ENCODE measurements at regions not wholly inside any gene's neighbourhood (a gene's known extent, or its start where the extent isn't known, plus 50 kb on each side); places are given as distances from the start of the nearest gene placed in this dataset.

GRCh38 chr21:35512346-35512745, 463.2 kb upstream of the RUNX1 start:
- no peaks in the 10 kb centered on the region for H3K36me3 Mint-ChIP-seq (ENCODE audit: low read depth, unreplicated experiment)
- H3K9me3 Mint-ChIP-seq (ENCODE audit: unreplicated experiment): no peaks in the 10 kb centered on the region
- H3K4me1 Mint-ChIP-seq (ENCODE audit: unreplicated experiment): peaks cover 7% of the 10 kb centered on the region
- no peak for DNase-seq (ENCODE audit: low spot score)
- H3K4me3 Mint-ChIP-seq (ENCODE audit: unreplicated experiment): no peak overlapping the region
- TF ChIP-seq CTCF (IDR thresholded peaks at IDR 0.05; ENCODE audit: unreplicated experiment): no peak
- H3K27me3 Mint-ChIP-seq (ENCODE audit: unreplicated experiment): no peaks in the 10 kb centered on the region
- H3K27ac Mint-ChIP-seq (ENCODE audit: unreplicated experiment): no peak overlapping the region

- Mint-ChIP-seq H3K27ac (ENCODE audit: unreplicated experiment) (no peak overlapping the region), H3K4me1 (ENCODE audit: unreplicated experiment) (peaks cover 13% of the 10 kb centered on the region), H3K36me3 (ENCODE audit: low read depth, unreplicated experiment) (no peaks in the 10 kb centered on the region), H3K9me3 (ENCODE audit: unreplicated experiment) (no peaks in the 10 kb centered on the region), H3K27me3 (ENCODE audit: unreplicated experiment) (no peaks in the 10 kb centered on the region), H3K4me3 (ENCODE audit: unreplicated experiment) (no peak overlapping the region)
- TF ChIP-seq CTCF (IDR thresholded peaks at IDR 0.05; ENCODE audit: unreplicated experiment): no peak
- no peak for DNase-seq (ENCODE audit: low spot score)
These were observed 462.6 kb upstream of the RUNX1 start for GRCh38 chr21:35511696-35512162.

GRCh38 chr21:35510957-35511695, 462.0 kb upstream of the RUNX1 start:
- no peak for DNase-seq (ENCODE audit: low spot score)
- Mint-ChIP-seq H3K9me3 (ENCODE audit: unreplicated experiment) (no peaks in the 10 kb centered on the region), H3K36me3 (ENCODE audit: low read depth, unreplicated experiment) (no peaks in the 10 kb centered on the region), H3K27ac (ENCODE audit: unreplicated experiment) (no peak overlapping the region), H3K4me1 (ENCODE audit: unreplicated experiment) (peaks cover 17% of the 10 kb centered on the region), H3K4me3 (ENCODE audit: unreplicated experiment) (no peak overlapping the region), H3K27me3 (ENCODE audit: unreplicated experiment) (no peaks in the 10 kb centered on the region)
- no peak for TF ChIP-seq CTCF (IDR thresholded peaks at IDR 0.05; ENCODE audit: unreplicated experiment)

- no peak for TF ChIP-seq CTCF (IDR thresholded peaks at IDR 0.05; ENCODE audit: unreplicated experiment)
- peaks cover 17% of the 10 kb centered on the region for H3K4me1 Mint-ChIP-seq (ENCODE audit: unreplicated experiment)
- no peak for DNase-seq (ENCODE audit: low spot score)
- H3K4me3 Mint-ChIP-seq (ENCODE audit: unreplicated experiment): no peak overlapping the region
- H3K9me3 Mint-ChIP-seq (ENCODE audit: unreplicated experiment): no peaks in the 10 kb centered on the region
- H3K36me3 Mint-ChIP-seq (ENCODE audit: low read depth, unreplicated experiment): no peaks in the 10 kb centered on the region
- no peak overlapping the region for H3K27ac Mint-ChIP-seq (ENCODE audit: unreplicated experiment)
- H3K27me3 Mint-ChIP-seq (ENCODE audit: unreplicated experiment): no peaks in the 10 kb centered on the region
These were observed 461.2 kb upstream of the RUNX1 start for GRCh38 chr21:35510294-35510693.

GRCh38 chr21:35509001-35509704, 460.1 kb upstream of the RUNX1 start:
- H3K27ac Mint-ChIP-seq (ENCODE audit: unreplicated experiment): no peak overlapping the region
- H3K4me1 Mint-ChIP-seq (ENCODE audit: unreplicated experiment): peaks cover 21% of the 10 kb centered on the region

More at GRCh38 chr21:35509001-35509704, 460.1 kb upstream of the RUNX1 start:
- DNase-seq (ENCODE audit: low spot score): no peak
- TF ChIP-seq CTCF (IDR thresholded peaks at IDR 0.05; ENCODE audit: unreplicated experiment): no peak
- Mint-ChIP-seq H3K27me3 (ENCODE audit: unreplicated experiment) (no peaks in the 10 kb centered on the region), H3K9me3 (ENCODE audit: unreplicated experiment) (no peaks in the 10 kb centered on the region), H3K4me3 (ENCODE audit: unreplicated experiment) (no peak overlapping the region), H3K36me3 (ENCODE audit: low read depth, unreplicated experiment) (no peaks in the 10 kb centered on the region)

Measured in endothelial cell (in vitro differentiated cells).